Spinal cord (tissue), 9 donors: ENCODE measurements at regions not wholly inside any gene's neighbourhood (a gene's known extent, or its start where the extent isn't known, plus 50 kb on each side); places are given as distances from the start of the nearest gene placed in this dataset.
"Not testable (repeated sequence)": the region's sequence is repeated elsewhere in the genome, so short reads cannot be mapped to it uniquely, and the experiment has no call there.

Experiments used
- DNase-seq, 6 donors: peaks; one replicate each; pipeline versions ENCODE4 v3.0.0 to v3.0.0-alpha.2; 2013 to 2015; ENCODE audit warnings: low spot score in 6 of 6, low read depth in 4 of 6
- H3K27ac ChIP-seq: one replicate; pipeline ENCODE4 v1.5.1; 2013; ENCODE audit warnings: low read depth, low read length, control low read depth
- H3K27me3 ChIP-seq: one replicate; pipeline ENCODE4 v1.6.1; 2013; ENCODE audit warnings: low read length; ENCODE audit not compliant: control insufficient read depth, insufficient read depth
- H3K36me3 ChIP-seq: one replicate; pipeline ENCODE4 v1.6.1; 2013; ENCODE audit warnings: low read length; ENCODE audit not compliant: control insufficient read depth, insufficient read depth
- H3K4me1 ChIP-seq: one replicate; pipeline ENCODE4 v1.6.1; 2013; ENCODE audit warnings: low read length; ENCODE audit not compliant: control insufficient read depth, insufficient read depth
- H3K4me3 ChIP-seq: one replicate; pipeline ENCODE4 v1.5.1; 2013; ENCODE audit warnings: low read depth, low read length, control low read depth
- H3K9me3 ChIP-seq: one replicate; pipeline ENCODE4 v1.6.1; 2013; ENCODE audit warnings: low read length; ENCODE audit not compliant: control insufficient read depth, insufficient read depth
- WGBS: methylation state at CpG from one replicate; pipeline ENCODE4 v1.1.5; 2013; ENCODE audit warnings: missing lambda C conversion rate; ENCODE audit not compliant: insufficient coverage; 5-methylcytosine and 5-hydroxymethylcytosine counted together
- donor health status: healthy.

DNA sequence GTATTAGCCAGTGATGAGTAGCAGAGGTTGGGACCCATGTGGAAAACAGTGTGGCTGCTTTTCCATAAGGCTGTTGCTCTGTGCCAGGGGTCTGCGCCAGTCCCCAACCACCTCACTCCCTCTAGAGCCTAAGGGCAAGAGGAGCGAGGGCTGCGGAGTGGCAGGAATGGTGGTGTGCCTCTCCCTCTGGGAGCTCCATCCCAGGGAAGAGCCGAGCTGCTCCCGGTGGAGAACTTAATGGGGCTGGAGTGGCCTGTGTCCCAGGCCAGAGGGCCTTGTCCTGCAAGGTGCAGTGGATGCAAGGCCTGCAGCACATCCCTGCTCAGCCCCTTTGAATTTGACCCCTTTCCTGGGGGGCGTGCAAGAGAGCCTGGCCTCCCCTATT, 105.4 kb upstream of the GRXCR1 start:
- no peak for DNase-seq
- H3K27me3 ChIP-seq, result no peaks in the 10 kb centered on the region
- H3K27ac ChIP-seq, result no peak overlapping the region
- 100% methylated on average over 3 of the region's 6 CpGs for WGBS
- H3K4me3 ChIP-seq, result no peak overlapping the region
- no peaks in the 10 kb centered on the region for H3K4me1 ChIP-seq
- H3K36me3 ChIP-seq, result no peaks in the 10 kb centered on the region
- H3K9me3 ChIP-seq, result peaks cover 1% of the 10 kb centered on the region

DNA sequence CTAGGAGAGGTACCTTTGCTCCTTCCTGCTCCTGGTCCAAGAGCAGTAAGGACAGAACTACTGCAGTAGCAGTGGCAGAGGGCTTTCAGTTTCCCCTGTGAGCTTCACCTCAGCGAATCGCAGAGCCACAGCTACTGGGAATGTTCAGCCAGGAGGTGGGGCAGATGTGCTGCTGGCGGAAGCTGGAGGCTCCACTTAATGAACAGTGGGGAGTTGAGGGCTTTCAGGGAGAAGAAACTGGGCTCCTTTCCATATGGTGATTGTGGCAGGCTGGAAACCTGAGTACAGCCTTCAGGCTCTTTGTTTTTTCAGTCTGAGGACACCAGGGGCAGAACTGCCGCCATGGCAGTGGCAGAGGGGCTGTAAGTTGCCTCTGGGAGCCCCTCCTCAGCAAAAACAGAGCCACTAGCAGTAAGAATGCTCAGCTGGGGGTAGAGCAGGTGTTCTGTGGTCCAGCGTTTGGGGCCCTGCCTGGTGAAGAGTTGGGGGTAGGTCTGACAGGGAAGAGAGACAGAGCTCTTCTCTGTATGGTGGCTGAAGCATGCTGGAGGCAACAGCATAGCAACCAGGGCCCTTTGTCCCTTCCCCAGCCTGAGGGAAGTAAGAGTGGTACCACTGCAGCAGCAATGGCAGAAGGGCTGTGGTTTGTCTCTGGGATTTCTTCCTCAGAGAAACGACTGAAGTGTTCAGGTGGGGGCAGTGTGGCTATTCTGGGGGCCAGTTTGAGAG, 106.0 kb upstream of the GRXCR1 start:
- Histone ChIP-seq H3K4me1 (no peaks in the 10 kb centered on the region), H3K27ac (no peak overlapping the region), H3K4me3 (no peak overlapping the region), H3K27me3 (no peaks in the 10 kb centered on the region), H3K9me3 (peaks cover 1% of the 10 kb centered on the region), H3K36me3 (no peaks in the 10 kb centered on the region)
- peak in 2 of 6 donors; percentile 15 to 21 for DNase-seq
- 49% methylated on average over 5 of the region's 6 CpGs for WGBS

GRCh38 chr4:42785817-42786216, 106.7 kb upstream of the GRXCR1 start:
- Histone ChIP-seq H3K9me3 (peaks cover 1% of the 10 kb centered on the region), H3K4me3 (no peak overlapping the region), H3K4me1 (no peaks in the 10 kb centered on the region), H3K27me3 (no peaks in the 10 kb centered on the region), H3K36me3 (no peaks in the 10 kb centered on the region), H3K27ac (no peak overlapping the region)
- no peak for DNase-seq
- 90% methylated on average over 4 of the region's 5 CpGs for WGBS

GRCh38 chr4:42781315-42781714, 111.2 kb upstream of the GRXCR1 start:
- Histone ChIP-seq H3K27me3 (no peaks in the 10 kb centered on the region), H3K27ac (no peak overlapping the region), H3K36me3 (no peaks in the 10 kb centered on the region), H3K9me3 (peaks cover 1% of the 10 kb centered on the region), H3K4me3 (no peak overlapping the region), H3K4me1 (no peaks in the 10 kb centered on the region)
- WGBS, result no CpG with 5 or more reads among the region's 2 CpGs
- DNase-seq, result peak in 1 of 6 donors; percentile 52

- WGBS, result 67% methylated on average over 4 of the region's 6 CpGs
Measured at GRCh38 chr4:42778349-42778748, 114.2 kb upstream of the GRXCR1 start.

DNA sequence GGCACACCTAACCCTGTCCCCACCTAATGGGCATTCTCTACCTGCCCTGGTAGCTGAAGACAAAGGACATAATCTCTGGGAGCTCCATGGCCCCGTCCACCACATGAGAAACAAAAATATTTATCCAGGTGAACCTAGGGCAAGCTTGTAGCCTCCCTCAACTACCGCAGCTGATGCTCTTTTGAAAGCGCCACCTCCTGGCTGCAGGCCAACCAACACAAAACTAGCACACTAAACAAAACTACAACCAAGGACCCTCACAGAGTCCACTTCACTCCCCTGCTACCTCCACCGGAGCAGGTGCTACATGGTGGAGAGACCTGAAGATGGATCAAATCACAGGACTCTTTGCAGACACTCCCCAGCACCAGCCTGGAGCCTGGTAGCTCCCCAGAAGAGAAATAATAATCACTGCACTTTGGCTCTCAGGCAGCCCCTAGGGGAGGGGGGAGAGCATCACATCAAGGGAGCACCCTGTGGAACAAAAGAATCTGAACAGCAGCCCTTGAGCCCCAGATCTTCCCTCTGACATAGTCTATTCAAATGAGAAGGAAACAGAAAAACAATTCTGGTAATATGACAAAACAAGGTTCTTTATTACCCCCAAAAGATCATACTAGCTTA, 111.3 kb upstream of the ATP8A1 start:
- Histone ChIP-seq H3K4me1 (no peaks in the 10 kb centered on the region), H3K4me3 (no peak overlapping the region), H3K27me3 (no peaks in the 10 kb centered on the region), H3K9me3 (no peaks in the 10 kb centered on the region), H3K27ac (no peak overlapping the region), H3K36me3 (no peaks in the 10 kb centered on the region)
- no peak for DNase-seq
- 75% methylated on average over 4 of the region's 4 CpGs for WGBS

More at GRCh38 chr4:42778349-42778748, 114.2 kb upstream of the GRXCR1 start:
- Histone ChIP-seq H3K4me3 (no peak overlapping the region), H3K4me1 (no peaks in the 10 kb centered on the region), H3K27ac (no peak overlapping the region), H3K9me3 (no peaks in the 10 kb centered on the region), H3K27me3 (no peaks in the 10 kb centered on the region), H3K36me3 (no peaks in the 10 kb centered on the region)
- DNase-seq, result no peak

DNA sequence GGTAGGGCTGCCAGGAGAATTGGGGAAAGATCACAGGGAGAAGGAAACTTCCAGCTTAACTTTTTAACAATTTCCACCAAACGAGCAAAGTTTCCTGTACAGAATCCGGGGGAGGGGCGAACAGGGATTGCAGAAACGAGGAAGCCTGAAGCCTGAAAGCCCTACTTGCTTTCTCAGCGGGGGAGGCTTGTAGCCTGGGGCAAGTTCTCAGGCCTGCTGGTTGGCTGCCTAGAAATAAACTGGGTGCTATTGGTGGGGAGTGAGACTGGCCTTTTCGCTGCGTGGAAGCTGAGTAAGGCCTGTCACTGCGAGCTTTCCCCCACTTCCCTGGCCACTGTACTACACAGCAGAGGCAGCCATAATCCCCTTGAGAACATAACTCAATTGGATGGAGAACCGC, 110.8 kb upstream of the ATP8A1 start:
- Histone ChIP-seq H3K4me3 (no peak overlapping the region), H3K4me1 (no peaks in the 10 kb centered on the region), H3K9me3 (no peaks in the 10 kb centered on the region), H3K36me3 (no peaks in the 10 kb centered on the region), H3K27me3 (no peaks in the 10 kb centered on the region), H3K27ac (no peak overlapping the region)
- 87% methylated on average over 7 of the region's 9 CpGs for WGBS
- DNase-seq, result no peak

DNA sequence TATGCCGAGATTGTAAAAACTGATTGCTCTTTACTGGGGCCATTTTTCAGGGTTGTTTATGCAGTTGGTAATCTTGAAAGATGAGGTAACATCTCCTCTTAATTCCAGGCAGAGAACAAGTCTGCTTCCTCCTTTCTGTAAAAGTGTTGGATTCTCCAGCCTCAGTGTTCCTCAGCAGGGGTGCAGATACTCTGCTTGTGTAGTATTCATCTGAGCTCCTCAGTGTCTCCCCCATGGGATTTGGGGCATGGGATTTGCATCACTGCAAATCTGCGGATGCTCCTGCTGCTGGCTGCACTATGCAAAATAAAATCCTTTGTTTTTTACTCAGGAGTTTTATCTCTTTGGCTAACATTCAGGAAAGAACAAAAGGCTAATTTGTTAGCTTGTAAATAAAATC, 104.9 kb upstream of the ATP8A1 start:
- no peaks in the 10 kb centered on the region for H3K27me3 ChIP-seq
- WGBS, result no CpG with 5 or more reads among the region's 2 CpGs
- H3K4me1 ChIP-seq, result no peaks in the 10 kb centered on the region
- peak in 1 of 6 donors; percentile 30 for DNase-seq
- H3K9me3 ChIP-seq, result no peaks in the 10 kb centered on the region
- no peaks in the 10 kb centered on the region for H3K36me3 ChIP-seq
- H3K4me3 ChIP-seq, result no peak overlapping the region
- no peak overlapping the region for H3K27ac ChIP-seq

GRCh38 chr4:42754965-42755364, 98.1 kb upstream of the ATP8A1 start:
- DNase-seq, H3K4me3 ChIP-seq, H3K27ac ChIP-seq, H3K36me3 ChIP-seq, H3K4me1 ChIP-seq, H3K27me3 ChIP-seq, H3K9me3 ChIP-seq: not testable (repeated sequence)
- no CpG with 5 or more reads among the region's 2 CpGs for WGBS

- WGBS, result no CpG with 5 or more reads among the region's 1 CpG
- no peak overlapping the region for H3K27ac ChIP-seq
- peak in 2 of 6 donors; percentile 7 to 10 for DNase-seq
- peaks cover 1% of the 10 kb centered on the region for H3K9me3 ChIP-seq
- no peaks in the 10 kb centered on the region for H3K36me3 ChIP-seq
- no peak overlapping the region for H3K4me3 ChIP-seq
- no peaks in the 10 kb centered on the region for H3K4me1 ChIP-seq
- H3K27me3 ChIP-seq, result no peaks in the 10 kb centered on the region
Measured at GRCh38 chr4:42751587-42751986, 94.7 kb upstream of the ATP8A1 start.
